Fibroblast of upper back skin (primary cell): ENCODE measurements at regions not wholly inside any gene's neighbourhood (a gene's known extent, or its start where the extent isn't known, plus 50 kb on each side); places are given as distances from the start of the nearest gene placed in this dataset.
A peak's percentile ranks its signal among the peaks of the same experiment; 100 is the strongest.
"Not testable (repeated sequence)": the region's sequence is repeated elsewhere in the genome, so short reads cannot be mapped to it uniquely, and the experiment has no call there.

Source experiments
- DNase-seq: peaks from one replicate; pipeline ENCODE4 v3.0.0-alpha.2; 2013

DNA sequence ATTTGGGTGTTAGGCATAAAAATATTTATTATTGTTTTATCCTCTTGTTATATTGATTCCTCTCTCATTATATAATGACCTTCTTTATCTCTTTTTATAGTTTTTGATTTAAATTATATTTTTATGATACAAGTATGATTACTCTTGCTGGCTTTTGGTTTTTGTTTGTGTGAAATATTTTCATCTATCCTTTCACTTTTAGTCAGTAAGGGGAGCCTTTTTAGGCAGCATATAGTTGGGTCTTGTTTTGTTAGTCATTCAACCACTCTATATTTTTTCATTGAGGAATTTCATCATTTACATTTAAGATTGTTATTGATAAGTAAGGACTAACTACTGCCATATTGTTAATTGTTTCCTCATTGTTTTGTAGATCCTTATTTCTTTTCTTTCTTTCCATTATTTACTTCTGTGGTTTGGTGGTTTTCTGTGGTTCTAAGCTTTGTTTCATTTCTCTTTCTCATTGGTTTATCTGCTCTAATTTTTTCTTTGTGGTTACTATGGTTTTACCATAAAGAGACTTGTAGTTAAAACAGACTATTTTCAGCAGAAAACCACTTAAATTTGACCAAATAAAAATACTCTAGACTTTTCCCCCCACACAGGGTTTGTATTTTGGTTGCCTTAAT lies 593.1 kb downstream of the NUF2 start:
- peak; percentile 21 for DNase-seq

DNA sequence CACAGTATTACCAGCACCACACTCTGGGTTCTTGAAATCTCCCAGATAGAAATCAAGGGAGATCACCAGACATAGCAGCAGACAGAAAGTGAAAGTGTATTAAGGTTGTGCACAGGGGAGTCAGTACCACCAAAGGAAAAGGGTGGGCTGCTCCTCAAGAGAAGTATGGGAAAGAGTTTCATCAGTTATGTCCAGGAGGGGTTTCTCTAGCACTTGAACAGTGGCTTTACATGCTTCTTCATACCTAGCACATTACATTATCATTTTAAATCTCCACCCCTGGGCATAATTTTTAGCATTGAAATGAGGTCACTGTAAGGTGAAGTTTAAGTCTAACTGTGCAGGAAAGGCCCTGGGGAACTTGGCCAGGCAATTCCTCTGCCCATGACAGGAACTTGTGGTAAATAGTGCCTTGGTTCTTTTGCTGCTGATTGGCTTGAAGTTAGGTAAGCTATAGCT lies 601.0 kb downstream of the NUF2 start:
- DNase-seq: peak; percentile 16

GRCh38 chr1:163924041-163924440 lies 602.3 kb downstream of the NUF2 start:
- DNase-seq: no peak

DNA sequence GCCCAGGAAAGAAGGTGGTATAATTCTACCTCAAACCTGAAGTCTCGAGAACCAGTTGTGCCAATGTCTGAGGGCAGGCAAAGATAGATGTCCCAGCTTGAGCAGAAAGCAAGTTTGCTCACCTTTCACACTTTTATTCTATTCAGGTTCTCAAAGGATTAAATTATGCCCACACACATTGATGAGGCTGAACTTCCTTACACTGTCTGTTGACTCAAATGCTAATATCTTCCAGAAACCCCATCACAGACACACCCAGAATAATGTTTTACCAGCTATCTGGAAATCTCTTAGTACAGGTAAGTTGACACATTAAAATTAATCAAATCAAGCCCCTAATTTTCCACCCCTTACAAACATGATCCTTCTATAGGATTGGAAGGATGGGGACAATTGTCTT lies 605.7 kb downstream of the NUF2 start:
- no peak for DNase-seq

DNA sequence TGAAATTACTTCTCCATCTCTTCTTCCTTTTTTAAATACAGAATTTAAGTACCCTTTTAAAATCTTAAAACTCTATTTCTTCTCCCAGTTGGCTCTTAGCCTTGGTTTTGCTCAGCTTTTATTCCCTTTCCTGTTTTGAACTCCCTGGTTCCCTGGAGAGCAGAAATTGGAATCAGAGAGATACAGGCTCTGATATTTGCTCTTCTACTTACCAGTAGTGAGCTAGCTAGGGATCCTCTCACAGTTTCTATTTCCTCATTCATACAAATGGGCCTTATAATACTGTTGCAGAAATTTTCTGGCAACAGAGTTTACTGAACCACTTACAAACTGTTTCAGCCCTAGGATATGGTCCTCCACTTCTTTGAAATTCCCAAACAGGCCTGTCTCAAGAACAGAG lies 606.3 kb downstream of the NUF2 start:
- no peak for DNase-seq

DNA sequence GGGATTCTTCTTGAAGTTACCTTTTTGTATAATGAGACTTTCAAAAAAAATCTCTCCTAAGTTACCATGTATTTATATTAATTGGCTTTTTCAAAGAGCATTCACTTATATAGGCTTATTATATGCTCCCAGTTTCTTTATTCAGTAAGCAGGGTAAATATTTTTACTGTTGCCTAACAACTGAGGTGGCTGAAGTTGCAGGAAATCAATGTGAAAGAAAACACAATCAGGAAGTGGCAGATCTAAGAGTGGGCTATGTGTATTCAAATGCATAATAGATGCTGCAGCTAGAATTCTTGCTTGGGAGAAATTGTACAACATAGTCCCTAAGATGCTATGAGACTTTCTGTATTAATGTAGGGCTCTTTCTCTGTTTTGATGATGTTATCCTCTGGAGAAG lies 606.9 kb downstream of the NUF2 start:
- DNase-seq: no peak

GRCh38 chr1:163932901-163933300 lies 611.1 kb downstream of the NUF2 start:
- DNase-seq: no peak

GRCh38 chr1:163933437-163933836 lies 611.7 kb downstream of the NUF2 start:
- no peak for DNase-seq

- DNase-seq: no peak
Measured at GRCh38 chr1:163935738-163936374, 614.1 kb downstream of the NUF2 start.

- no peak for DNase-seq
Measured at GRCh38 chr1:163959622-163960021, 599.4 kb upstream of the PBX1 start.

- DNase-seq: no peak
Measured at GRCh38 chr1:163970151-163970550, 588.8 kb upstream of the PBX1 start.

DNA sequence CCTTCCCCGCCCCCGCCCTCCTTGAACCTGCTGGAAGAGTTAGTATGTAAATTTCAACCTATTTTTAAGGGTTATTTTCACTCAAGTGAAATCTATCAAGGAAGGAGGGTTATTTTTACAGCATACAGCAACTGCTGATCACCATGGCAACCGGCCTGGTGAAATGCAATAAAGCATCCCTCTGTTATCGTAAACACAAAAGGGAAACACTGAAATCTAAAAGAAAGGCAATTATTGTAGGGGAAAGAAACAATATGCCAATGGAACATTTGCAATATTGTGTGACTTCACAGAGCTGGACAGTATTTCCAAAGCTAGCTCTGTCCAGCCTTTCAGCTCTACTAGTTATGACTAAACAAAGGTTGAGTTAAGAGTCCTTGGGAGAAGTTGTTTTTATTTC lies 588.3 kb upstream of the PBX1 start:
- DNase-seq: no peak

DNA sequence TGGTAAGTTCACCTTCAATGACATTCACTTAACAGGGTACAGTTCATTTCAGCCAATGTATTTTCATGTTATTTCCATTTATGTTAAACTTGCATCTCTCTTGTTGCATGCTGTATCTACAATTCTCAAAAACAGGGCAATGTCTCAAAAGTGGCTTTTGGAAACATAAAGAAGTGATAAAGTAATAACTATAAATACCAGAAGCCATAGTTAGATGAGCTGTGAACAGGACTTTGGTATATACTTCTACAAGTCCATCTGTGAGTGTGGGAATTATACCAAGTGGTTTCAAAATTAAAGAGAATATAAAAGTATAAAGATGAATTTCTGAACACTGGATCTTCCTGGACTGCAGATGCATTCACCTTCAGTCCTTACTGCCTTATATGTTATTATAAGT lies 585.4 kb upstream of the PBX1 start:
- no peak for DNase-seq

DNA sequence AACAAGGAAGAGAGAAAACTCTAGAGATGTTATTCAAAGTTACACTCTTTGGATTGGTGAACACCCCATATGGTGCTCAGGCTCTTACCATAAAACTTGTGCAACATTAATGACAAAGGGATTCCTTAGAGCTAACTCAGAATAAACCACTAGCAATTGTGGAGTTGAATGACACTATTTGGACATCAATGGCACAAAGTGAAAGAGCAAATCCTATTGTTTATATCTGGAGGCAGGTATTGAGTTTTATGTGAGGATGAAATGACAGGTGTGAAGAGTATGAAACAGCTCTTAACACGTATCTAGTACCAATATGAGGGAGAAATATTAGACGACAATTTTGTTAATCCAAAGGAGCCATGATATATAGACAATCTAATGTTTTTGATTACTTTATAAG lies 584.9 kb upstream of the PBX1 start:
- DNase-seq: no peak

DNA sequence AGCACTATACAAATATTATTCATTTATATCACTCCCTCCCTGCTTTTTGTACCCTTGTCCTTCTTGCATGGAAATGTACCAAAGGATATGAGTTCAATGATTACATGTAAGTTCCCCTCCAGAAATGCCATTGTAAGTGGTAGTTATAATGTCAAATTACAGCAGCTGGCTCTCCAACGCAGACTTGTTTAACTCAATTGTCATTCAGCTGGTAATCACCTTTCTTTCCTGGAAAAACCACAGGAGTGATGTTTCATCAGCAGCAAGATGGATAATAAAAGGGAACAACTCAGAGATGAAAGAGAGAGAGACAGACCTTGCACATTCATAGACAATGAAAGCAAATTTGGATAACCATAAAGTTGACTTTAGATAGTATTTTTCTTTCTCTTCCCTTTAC lies 578.6 kb upstream of the PBX1 start:
- no peak for DNase-seq

GRCh38 chr1:163981500-163982030 lies 577.4 kb upstream of the PBX1 start:
- DNase-seq: no peak

- DNase-seq: no peak
Measured at GRCh38 chr1:163983097-163983496, 575.9 kb upstream of the PBX1 start.

GRCh38 chr1:163985700-163986099 lies 573.3 kb upstream of the PBX1 start:
- no peak for DNase-seq

DNA sequence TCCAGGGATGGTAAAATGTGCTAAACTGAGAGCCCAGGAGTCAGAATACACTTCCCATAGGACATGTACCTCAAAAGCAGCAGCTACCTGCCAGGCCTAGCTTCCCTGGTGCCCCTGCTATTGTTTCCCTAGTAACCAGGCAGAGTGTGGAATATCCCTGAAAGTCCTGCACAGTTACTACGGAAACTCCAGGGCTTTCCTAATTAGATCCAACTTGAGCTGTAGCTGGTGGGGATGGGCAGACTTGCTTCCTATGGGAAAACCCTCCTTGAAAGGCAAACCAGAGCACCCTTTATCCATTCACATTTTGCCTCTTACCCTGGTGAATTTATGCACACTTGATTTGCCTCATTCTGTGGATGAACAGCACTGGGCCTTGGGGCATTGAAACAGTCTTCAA lies 559.9 kb upstream of the PBX1 start:
- no peak for DNase-seq

- not testable (repeated sequence) for DNase-seq
Measured at GRCh38 chr1:164006186-164006585, 552.8 kb upstream of the PBX1 start.

GRCh38 chr1:164006621-164007020 lies 552.4 kb upstream of the PBX1 start:
- DNase-seq: no peak

DNA sequence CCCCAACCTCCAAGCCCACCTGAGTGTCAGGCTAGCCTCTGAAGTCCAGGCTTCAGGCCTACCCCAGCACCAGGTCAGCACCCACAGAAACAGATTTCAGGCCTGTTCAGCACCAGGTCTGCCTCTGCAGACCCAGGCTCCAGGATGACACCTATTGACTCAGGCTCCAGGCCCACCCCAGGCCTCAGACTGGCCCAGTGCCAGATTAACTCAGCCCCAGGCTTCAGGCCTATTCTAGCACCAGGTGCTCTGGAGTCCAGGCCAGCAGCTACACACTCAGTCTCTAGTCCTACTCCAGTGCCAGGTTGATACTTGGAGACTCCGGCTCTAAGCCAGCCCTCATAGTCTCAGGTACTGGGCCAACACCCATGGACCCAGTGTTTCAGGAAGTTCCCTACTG lies 541.7 kb upstream of the PBX1 start:
- DNase-seq: no peak

DNA sequence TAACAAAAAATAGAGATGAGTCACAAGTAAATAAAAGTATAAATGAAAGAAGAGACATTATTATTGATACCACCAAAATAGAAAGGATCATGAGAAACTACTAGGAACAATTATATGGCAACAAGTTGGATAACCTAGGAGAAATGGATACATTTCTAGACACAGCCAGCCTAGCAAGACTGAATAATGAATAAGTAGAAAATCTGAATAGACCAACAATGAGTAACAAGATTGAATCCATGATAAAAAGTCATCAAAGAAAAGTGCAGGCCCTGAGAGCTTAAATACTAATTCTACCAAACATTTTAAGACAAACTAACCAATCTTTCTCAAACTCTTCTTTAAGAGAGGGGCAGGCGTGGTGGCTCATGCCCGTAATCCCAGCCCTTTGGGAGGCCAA lies 538.6 kb upstream of the PBX1 start:
- no peak for DNase-seq

- DNase-seq: no peak
Measured at GRCh38 chr1:164021813-164022212, 537.2 kb upstream of the PBX1 start.

GRCh38 chr1:164033782-164034181 lies 525.2 kb upstream of the PBX1 start:
- DNase-seq: no peak
